ENCODE measurements at regions not wholly inside any gene's neighbourhood (a gene's known extent, or its start where the extent isn't known, plus 50 kb on each side); places are given as distances from the start of the nearest gene placed in this dataset.

- H3K4me3 Mint-ChIP-seq = no peak overlapping the region
- H3K36me3 Mint-ChIP-seq = no peaks in the 10 kb centered on the region
- H3K27ac Mint-ChIP-seq = no peak overlapping the region
- peaks cover 8% of the 10 kb centered on the region for H3K4me1 Mint-ChIP-seq (ENCODE audit: unreplicated experiment)
- TF ChIP-seq CTCF (conservative IDR thresholded peaks at IDR 0.05) = no peak
- no peak for DNase-seq (ENCODE audit: extremely low spot score, unreplicated experiment)
- no peaks in the 10 kb centered on the region for H3K27me3 Mint-ChIP-seq
- H3K9me3 Mint-ChIP-seq = no peaks in the 10 kb centered on the region
These were observed 291.5 kb upstream of the GULP1 start for GRCh38 chr2:188000189-188000588.

GRCh38 chr2:188003800-188004199 lies 287.9 kb upstream of the GULP1 start:
- Mint-ChIP-seq H3K36me3 (no peaks in the 10 kb centered on the region), H3K27me3 (no peaks in the 10 kb centered on the region), H3K27ac (no peak overlapping the region), H3K4me1 (ENCODE audit: unreplicated experiment) (peaks cover 8% of the 10 kb centered on the region), H3K9me3 (no peaks in the 10 kb centered on the region), H3K4me3 (no peak overlapping the region)
- TF ChIP-seq CTCF (conservative IDR thresholded peaks at IDR 0.05) = no peak
- no peak for DNase-seq (ENCODE audit: extremely low spot score, unreplicated experiment)

- no peaks in the 10 kb centered on the region for H3K36me3 Mint-ChIP-seq
- H3K9me3 Mint-ChIP-seq = no peaks in the 10 kb centered on the region
These were observed 277.9 kb upstream of the GULP1 start for GRCh38 chr2:188013767-188014166.

GRCh38 chr2:188016917-188017316 lies 274.8 kb upstream of the GULP1 start:
- no peak overlapping the region for H3K4me3 Mint-ChIP-seq
- no peaks in the 10 kb centered on the region for H3K36me3 Mint-ChIP-seq
- no peak for TF ChIP-seq CTCF (conservative IDR thresholded peaks at IDR 0.05)
- no peaks in the 10 kb centered on the region for H3K9me3 Mint-ChIP-seq
- H3K4me1 Mint-ChIP-seq (ENCODE audit: unreplicated experiment) = no peaks in the 10 kb centered on the region
- no peak for DNase-seq (ENCODE audit: extremely low spot score, unreplicated experiment)
- H3K27me3 Mint-ChIP-seq = no peaks in the 10 kb centered on the region
- H3K27ac Mint-ChIP-seq = no peak overlapping the region

More at GRCh38 chr2:188013767-188014166, 277.9 kb upstream of the GULP1 start:
- Mint-ChIP-seq H3K27me3 (no peaks in the 10 kb centered on the region), H3K4me1 (ENCODE audit: unreplicated experiment) (no peaks in the 10 kb centered on the region), H3K4me3 (no peak overlapping the region), H3K27ac (no peak overlapping the region)
- no peak for TF ChIP-seq CTCF (conservative IDR thresholded peaks at IDR 0.05)
- no peak for DNase-seq (ENCODE audit: extremely low spot score, unreplicated experiment)

GRCh38 chr2:188022389-188022788 lies 269.3 kb upstream of the GULP1 start:
- no peaks in the 10 kb centered on the region for H3K36me3 Mint-ChIP-seq
- H3K9me3 Mint-ChIP-seq = peaks cover 9% of the 10 kb centered on the region
- no peak overlapping the region for H3K4me3 Mint-ChIP-seq
- H3K27me3 Mint-ChIP-seq = no peaks in the 10 kb centered on the region
- no peak for DNase-seq (ENCODE audit: extremely low spot score, unreplicated experiment)
- no peak for TF ChIP-seq CTCF (conservative IDR thresholded peaks at IDR 0.05)
- no peaks in the 10 kb centered on the region for H3K4me1 Mint-ChIP-seq (ENCODE audit: unreplicated experiment)
- no peak overlapping the region for H3K27ac Mint-ChIP-seq

- no peak overlapping the region for H3K4me3 Mint-ChIP-seq
- no peaks in the 10 kb centered on the region for H3K36me3 Mint-ChIP-seq
- peaks cover 9% of the 10 kb centered on the region for H3K9me3 Mint-ChIP-seq
- no peaks in the 10 kb centered on the region for H3K4me1 Mint-ChIP-seq (ENCODE audit: unreplicated experiment)
- TF ChIP-seq CTCF (conservative IDR thresholded peaks at IDR 0.05) = no peak
- DNase-seq (ENCODE audit: extremely low spot score, unreplicated experiment) = no peak
- no peak overlapping the region for H3K27ac Mint-ChIP-seq
- no peaks in the 10 kb centered on the region for H3K27me3 Mint-ChIP-seq
These were observed 268.6 kb upstream of the GULP1 start for GRCh38 chr2:188023035-188023434.

Measured in type B pancreatic cell (in vitro differentiated cells).